ENCODE measurements at regions not wholly inside any gene's neighbourhood (a gene's known extent, or its start where the extent isn't known, plus 50 kb on each side); places are given as distances from the start of the nearest gene placed in this dataset.
"Not testable (repeated sequence)": the region's sequence is repeated elsewhere in the genome, so short reads cannot be mapped to it uniquely, and the experiment has no call there.

- peak; percentile 45 for ATAC-seq
- H3K27me3 ChIP-seq: no peaks in the 10 kb centered on the region
- intact Hi-C loops (cut with DNase I): no loop called here
- no peak overlapping the region for H3K27ac ChIP-seq
- H3K4me3 ChIP-seq: no peak overlapping the region
- no peaks in the 10 kb centered on the region for H3K36me3 ChIP-seq
- no peaks in the 10 kb centered on the region for H3K9me3 ChIP-seq
- no peak for DNase-seq
- TF ChIP-seq CTCF (IDR thresholded peaks at IDR 0.05): no peak
- peaks cover 5% of the 10 kb centered on the region for H3K4me1 ChIP-seq
Measured at GRCh38 chr17:63039899-63040602, 74.0 kb downstream of the TANC2 start.

- TF ChIP-seq CTCF (IDR thresholded peaks at IDR 0.05): no peak
- Histone ChIP-seq H3K27me3 (no peaks in the 10 kb centered on the region), H3K9me3 (no peaks in the 10 kb centered on the region), H3K4me1 (peaks cover 5% of the 10 kb centered on the region), H3K36me3 (no peaks in the 10 kb centered on the region), H3K4me3 (no peak overlapping the region), H3K27ac (no peak overlapping the region)
- intact Hi-C loops (cut with DNase I): no loop called here
- DNase-seq (no peak), ATAC-seq (no peak)
Measured at GRCh38 chr17:63040816-63041215, 74.8 kb downstream of the TANC2 start.

GRCh38 chr17:63041251-63041650 is 75.2 kb downstream of the TANC2 start:
- H3K36me3 ChIP-seq: no peaks in the 10 kb centered on the region
- no peaks in the 10 kb centered on the region for H3K27me3 ChIP-seq
- intact Hi-C loops (cut with DNase I): no loop called here
- DNase-seq: no peak
- H3K4me3 ChIP-seq: no peak overlapping the region
- no peak overlapping the region for H3K27ac ChIP-seq
- H3K4me1 ChIP-seq: peaks cover 5% of the 10 kb centered on the region
- no peak for ATAC-seq
- TF ChIP-seq CTCF (IDR thresholded peaks at IDR 0.05): no peak
- H3K9me3 ChIP-seq: no peaks in the 10 kb centered on the region

GRCh38 chr17:63041722-63042121 is 75.7 kb downstream of the TANC2 start:
- Histone ChIP-seq H3K4me3 (no peak overlapping the region), H3K4me1 (peaks cover 5% of the 10 kb centered on the region), H3K9me3 (no peaks in the 10 kb centered on the region), H3K27ac (no peak overlapping the region), H3K27me3 (no peaks in the 10 kb centered on the region), H3K36me3 (no peaks in the 10 kb centered on the region)
- ATAC-seq (no peak), DNase-seq (no peak)
- intact Hi-C loops (cut with DNase I): no loop called here
- TF ChIP-seq CTCF (IDR thresholded peaks at IDR 0.05): no peak

GRCh38 chr17:63042256-63042812 is 76.3 kb downstream of the TANC2 start:
- H3K27ac ChIP-seq: no peak overlapping the region
- no peaks in the 10 kb centered on the region for H3K9me3 ChIP-seq
- DNase-seq (no peak), ATAC-seq (no peak)
- peaks cover 5% of the 10 kb centered on the region for H3K4me1 ChIP-seq
- TF ChIP-seq CTCF (IDR thresholded peaks at IDR 0.05): no peak
- H3K36me3 ChIP-seq: no peaks in the 10 kb centered on the region
- no peaks in the 10 kb centered on the region for H3K27me3 ChIP-seq
- intact Hi-C loops (cut with DNase I): no loop called here
- H3K4me3 ChIP-seq: no peak overlapping the region

GRCh38 chr17:63057560-63057959 is 91.5 kb downstream of the TANC2 start:
- DNase-seq; H3K4me3 ChIP-seq; H3K27ac ChIP-seq; H3K36me3 ChIP-seq; H3K27me3 ChIP-seq; intact Hi-C loops (cut with DNase I); H3K4me1 ChIP-seq; H3K9me3 ChIP-seq; ATAC-seq: not testable (repeated sequence)

Data from upper lobe of right lung (tissue), 1 donor.